Osteoblast (primary cell): ENCODE measurements at regions not wholly inside any gene's neighbourhood (a gene's known extent, or its start where the extent isn't known, plus 50 kb on each side); places are given as distances from the start of the nearest gene placed in this dataset.

Source experiments
- DNase-seq: peaks from one replicate; pipeline ENCODE4 v3.0.0; 2011; ENCODE audit warnings: low spot score, mixed read lengths; ENCODE audit not compliant: insufficient read length; ENCODE audit errors: missing footprints
- H2AFZ ChIP-seq: 2 replicates; pipeline ENCODE4 v1.6.0; 2011; ENCODE audit warnings: mild to moderate bottlenecking, low read length
- H3K27ac ChIP-seq: 2 replicates; pipeline ENCODE4 v1.5.1; 2011; ENCODE audit warnings: mild to moderate bottlenecking, low read depth, low read length, moderate library complexity
- H3K27me3 ChIP-seq: 2 replicates; pipeline ENCODE4 v1.6.0; 2012; ENCODE audit warnings: mild to moderate bottlenecking, control low read depth, inconsistent platforms, low read length, moderate library complexity; ENCODE audit not compliant: insufficient read depth
- H3K36me3 ChIP-seq: 2 replicates; pipeline ENCODE4 v1.5.1; 2011; ENCODE audit warnings: mild to moderate bottlenecking, low read length, control low read depth, moderate library complexity; ENCODE audit not compliant: insufficient read depth
- H3K4me1 ChIP-seq: 2 replicates; pipeline ENCODE4 v1.5.1; 2011; ENCODE audit warnings: mild to moderate bottlenecking, low read length, control low read depth, moderate library complexity; ENCODE audit not compliant: insufficient read depth
- H3K4me2 ChIP-seq: 2 replicates; pipeline ENCODE4 v1.6.0; 2011; ENCODE audit warnings: mild to moderate bottlenecking, low read length; ENCODE audit not compliant: insufficient read depth
- H3K4me3 ChIP-seq: fragments of 200-600 bp; sonication (generic); 3 replicates; pipeline ENCODE4 v1.5.1; 2012; ENCODE audit warnings: mild to moderate bottlenecking, low read length, inconsistent platforms; ENCODE audit not compliant: insufficient read depth
- H3K79me2 ChIP-seq: 2 replicates; pipeline ENCODE4 v1.6.0; 2012; ENCODE audit warnings: mild to moderate bottlenecking, low read length, control low read depth, inconsistent platforms; ENCODE audit not compliant: insufficient read depth
- H3K9me3 ChIP-seq: 2 replicates; pipeline ENCODE4 v1.5.1; 2011; ENCODE audit warnings: low read depth, low read length, control low read depth
- H4K20me1 ChIP-seq: 2 replicates; pipeline ENCODE4 v1.6.0; 2012; ENCODE audit warnings: mild to moderate bottlenecking, low read length, control low read depth; ENCODE audit not compliant: insufficient read depth
- TF ChIP-seq, protein P1 (sequence below): IDR thresholded peaks from 2 replicates; pipeline ENCODE4 v1.5.1; 2011; ENCODE audit warnings: mild to moderate bottlenecking, low read depth, low read length, moderate library complexity; ENCODE audit errors: extremely low read depth

DNA sequence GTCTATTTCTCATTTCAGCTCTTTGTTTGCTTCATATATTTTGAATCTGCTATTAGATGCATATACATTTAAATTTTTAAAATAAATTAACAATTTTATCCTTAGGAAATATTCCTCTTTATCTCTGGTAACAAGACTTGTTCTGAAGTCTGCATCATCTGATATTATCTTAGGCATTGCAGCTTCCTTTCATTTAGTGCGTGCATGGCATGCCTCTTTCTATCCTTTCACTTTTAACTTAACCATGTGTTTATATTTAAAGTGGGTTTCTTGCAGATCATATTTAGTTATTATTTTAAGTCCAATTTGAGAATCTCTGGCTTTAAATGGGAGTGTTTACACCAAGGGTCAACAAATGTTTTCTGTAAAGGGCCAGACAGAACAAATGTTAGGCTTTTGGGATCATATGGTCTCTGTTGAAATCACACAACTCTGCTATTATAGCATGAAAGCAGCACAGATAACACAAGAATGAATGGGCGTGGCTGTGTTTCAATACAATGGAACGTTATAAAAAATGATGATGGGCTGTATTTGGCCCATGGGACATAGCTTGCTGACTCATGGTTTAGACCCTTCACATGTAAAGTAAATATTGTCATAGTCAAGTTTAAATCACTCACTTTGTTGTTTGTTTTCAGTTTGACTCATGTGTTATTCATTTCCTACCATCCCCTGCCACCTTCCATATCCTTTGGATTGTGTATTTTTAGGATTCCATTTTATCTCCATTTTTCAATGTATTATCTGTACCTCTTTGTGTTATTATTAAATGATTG lies 83.9 kb upstream of the SNX19 start:
- Histone ChIP-seq H3K36me3 (no peaks in the 10 kb centered on the region), H3K4me2 (peak overlapping the region; percentile 17), H4K20me1 (no peaks in the 10 kb centered on the region), H2AFZ (no peak overlapping the region), H3K9me3 (no peaks in the 10 kb centered on the region), H3K27ac (peak overlapping the region; percentile 34), H3K4me1 (peaks cover 18% of the 10 kb centered on the region), H3K27me3 (no peaks in the 10 kb centered on the region), H3K4me3 (no peak overlapping the region), H3K79me2 (no peaks in the 10 kb centered on the region)
- peak; percentile 51 for DNase-seq
- TF ChIP-seq, protein P1, sequence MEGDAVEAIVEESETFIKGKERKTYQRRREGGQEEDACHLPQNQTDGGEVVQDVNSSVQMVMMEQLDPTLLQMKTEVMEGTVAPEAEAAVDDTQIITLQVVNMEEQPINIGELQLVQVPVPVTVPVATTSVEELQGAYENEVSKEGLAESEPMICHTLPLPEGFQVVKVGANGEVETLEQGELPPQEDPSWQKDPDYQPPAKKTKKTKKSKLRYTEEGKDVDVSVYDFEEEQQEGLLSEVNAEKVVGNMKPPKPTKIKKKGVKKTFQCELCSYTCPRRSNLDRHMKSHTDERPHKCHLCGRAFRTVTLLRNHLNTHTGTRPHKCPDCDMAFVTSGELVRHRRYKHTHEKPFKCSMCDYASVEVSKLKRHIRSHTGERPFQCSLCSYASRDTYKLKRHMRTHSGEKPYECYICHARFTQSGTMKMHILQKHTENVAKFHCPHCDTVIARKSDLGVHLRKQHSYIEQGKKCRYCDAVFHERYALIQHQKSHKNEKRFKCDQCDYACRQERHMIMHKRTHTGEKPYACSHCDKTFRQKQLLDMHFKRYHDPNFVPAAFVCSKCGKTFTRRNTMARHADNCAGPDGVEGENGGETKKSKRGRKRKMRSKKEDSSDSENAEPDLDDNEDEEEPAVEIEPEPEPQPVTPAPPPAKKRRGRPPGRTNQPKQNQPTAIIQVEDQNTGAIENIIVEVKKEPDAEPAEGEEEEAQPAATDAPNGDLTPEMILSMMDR = no peak

DNA sequence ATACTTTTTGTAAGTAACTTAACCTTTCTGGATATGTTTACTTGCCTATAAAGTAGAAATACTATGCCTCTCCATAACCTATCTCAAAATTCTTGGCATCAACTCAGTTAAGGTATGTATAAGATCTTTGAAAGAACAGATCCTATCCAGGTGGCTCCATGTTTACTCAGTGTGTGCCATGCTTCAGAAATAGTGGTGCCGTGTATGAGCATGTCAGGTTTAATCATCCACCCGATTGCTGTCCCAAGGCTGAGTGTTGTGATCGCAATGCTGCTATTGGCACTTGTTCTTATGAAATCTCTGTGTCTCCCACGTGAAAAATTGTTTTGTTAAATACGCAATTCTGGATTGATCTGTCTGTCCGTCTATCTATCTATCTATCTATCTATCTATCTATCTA lies 85.9 kb upstream of the SNX19 start:
- no peaks in the 10 kb centered on the region for H3K9me3 ChIP-seq
- TF ChIP-seq, protein P1 = no peak

DNA sequence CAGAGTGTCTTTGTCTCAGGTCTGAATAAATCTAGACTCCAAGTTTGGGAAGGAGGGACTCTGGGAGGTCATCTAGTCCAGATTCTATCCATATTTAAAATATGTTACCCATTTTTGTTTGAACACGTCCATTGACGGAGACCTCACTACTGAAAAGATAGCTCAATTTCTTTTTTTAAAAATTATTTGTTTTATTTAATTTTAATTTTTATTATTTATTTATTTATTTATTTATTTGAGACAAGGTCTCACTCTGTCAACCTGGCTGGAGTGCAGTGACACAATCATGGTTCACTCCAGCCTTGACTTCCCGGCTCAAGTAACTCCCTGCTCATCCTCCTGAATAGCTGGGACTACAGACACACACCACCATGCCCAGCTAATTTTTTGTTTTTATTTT lies 89.5 kb upstream of the SNX19 start:
- no peaks in the 10 kb centered on the region for H3K36me3 ChIP-seq
- H3K27me3 ChIP-seq = no peaks in the 10 kb centered on the region
- H3K27ac ChIP-seq = no peak overlapping the region
- TF ChIP-seq, protein P1 = no peak
- H2AFZ ChIP-seq = no peak overlapping the region
- H3K79me2 ChIP-seq = no peaks in the 10 kb centered on the region
- H3K4me1 ChIP-seq = no peaks in the 10 kb centered on the region
- no peak for DNase-seq
- H3K4me3 ChIP-seq = no peak overlapping the region
- H4K20me1 ChIP-seq = no peaks in the 10 kb centered on the region
- H3K4me2 ChIP-seq = no peak overlapping the region
- no peaks in the 10 kb centered on the region for H3K9me3 ChIP-seq

More for the DNA sequence above, 85.9 kb upstream of the SNX19 start:
- no peak for DNase-seq
- Histone ChIP-seq H3K4me3 (no peak overlapping the region), H3K4me1 (peaks cover 18% of the 10 kb centered on the region), H3K27me3 (no peaks in the 10 kb centered on the region), H3K79me2 (no peaks in the 10 kb centered on the region), H3K4me2 (no peak overlapping the region), H2AFZ (no peak overlapping the region), H3K36me3 (no peaks in the 10 kb centered on the region), H3K27ac (no peak overlapping the region), H4K20me1 (no peaks in the 10 kb centered on the region)

DNA sequence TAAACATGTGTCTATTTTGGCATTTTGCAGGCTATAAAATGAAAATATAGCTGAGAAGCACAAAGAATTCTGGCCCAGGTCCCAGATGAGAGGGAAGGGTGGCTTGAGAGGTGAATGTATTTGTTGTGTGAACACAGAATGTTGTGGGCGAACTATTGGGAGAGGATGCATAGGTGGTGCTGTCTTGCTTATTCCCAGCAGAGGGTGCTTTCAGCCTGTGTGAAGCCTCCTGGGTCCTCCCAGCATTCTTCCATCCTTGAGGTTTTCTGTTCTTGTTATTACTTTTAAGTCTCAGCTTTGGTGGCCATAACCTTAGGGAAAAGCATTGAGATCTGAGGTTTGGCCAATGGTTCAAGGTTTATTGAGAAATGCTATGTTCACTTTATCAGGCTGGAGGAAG lies 108.7 kb upstream of the SNX19 start:
- Histone ChIP-seq H2AFZ (no peak overlapping the region), H3K4me1 (no peaks in the 10 kb centered on the region), H3K27ac (no peak overlapping the region), H4K20me1 (no peaks in the 10 kb centered on the region), H3K9me3 (no peaks in the 10 kb centered on the region), H3K79me2 (no peaks in the 10 kb centered on the region), H3K27me3 (no peaks in the 10 kb centered on the region), H3K36me3 (no peaks in the 10 kb centered on the region), H3K4me2 (no peak overlapping the region), H3K4me3 (no peak overlapping the region)
- TF ChIP-seq, protein P1 = peak; percentile 69
- no peak for DNase-seq
